ENCODE measurements at regions not wholly inside any gene's neighbourhood (a gene's known extent, or its start where the extent isn't known, plus 50 kb on each side); places are given as distances from the start of the nearest gene placed in this dataset.

- CTCF ChIA-PET: no interaction called here
- POLR2A ChIA-PET: no interaction called here
- TF ChIP-seq LEF1 (IDR thresholded peaks at IDR 0.05; ENCODE audit: borderline replicate concordance) (no peak), ELF4 (IDR thresholded peaks at IDR 0.05) (no peak), SUZ12 (IDR thresholded peaks at IDR 0.05) (no peak), FOXA1 (IDR thresholded peaks at IDR 0.05) (no peak), CTBP1 (IDR thresholded peaks at IDR 0.05; ENCODE audit: borderline replicate concordance) (no peak), L3MBTL2 (conservative IDR thresholded peaks at IDR 0.05) (no peak), TARDBP (IDR thresholded peaks at IDR 0.05) (no peak)
- no peak for DNase-seq (ENCODE audit: extremely low spot score)
Measured at GRCh38 chr12:46958053-46958452, 121.4 kb upstream of the PCED1B start.

- DNase-seq (ENCODE audit: extremely low spot score): no peak
- CTCF ChIA-PET: no interaction called here
- TF ChIP-seq TARDBP (IDR thresholded peaks at IDR 0.05): no peak
- no peak for TF ChIP-seq ZNF384 (IDR thresholded peaks at IDR 0.05)
- TF ChIP-seq FOXA1 (IDR thresholded peaks at IDR 0.05): no peak
- TF ChIP-seq LEF1 (IDR thresholded peaks at IDR 0.05; ENCODE audit: borderline replicate concordance): no peak
- TF ChIP-seq ARNT (IDR thresholded peaks at IDR 0.05): no peak
- no peak for TF ChIP-seq SUZ12 (IDR thresholded peaks at IDR 0.05)
- no peak for TF ChIP-seq NFRKB (IDR thresholded peaks at IDR 0.05)
- TF ChIP-seq HDGF (IDR thresholded peaks at IDR 0.05; ENCODE audit: borderline replicate concordance): no peak
- no peak for TF ChIP-seq PKNOX1 (IDR thresholded peaks at IDR 0.05)
- POLR2A ChIA-PET: no interaction called here
Measured at GRCh38 chr12:46958599-46959290, 120.7 kb upstream of the PCED1B start.

- CTCF ChIA-PET: no interaction called here
Measured at GRCh38 chr12:46959502-46959901, 119.9 kb upstream of the PCED1B start.

GRCh38 chr12:46960681-46961080, 118.7 kb upstream of the PCED1B start:
- no peak for TF ChIP-seq LEF1 (IDR thresholded peaks at IDR 0.05; ENCODE audit: borderline replicate concordance)
- no peak for TF ChIP-seq PKNOX1 (IDR thresholded peaks at IDR 0.05)
- TF ChIP-seq FOXK2 (IDR thresholded peaks at IDR 0.05): no peak
- no peak for TF ChIP-seq HDGF (IDR thresholded peaks at IDR 0.05; ENCODE audit: borderline replicate concordance)
- TF ChIP-seq FOXA1 (IDR thresholded peaks at IDR 0.05): no peak
- no peak for TF ChIP-seq ARNT (IDR thresholded peaks at IDR 0.05)
- TF ChIP-seq FOXM1 (IDR thresholded peaks at IDR 0.05; ENCODE audit: borderline replicate concordance): no peak
- no peak for TF ChIP-seq SP1 (IDR thresholded peaks at IDR 0.05)
- no peak for TF ChIP-seq TARDBP (IDR thresholded peaks at IDR 0.05)
- no peak for DNase-seq (ENCODE audit: extremely low spot score)
- ChIA-PET POLR2A (no interaction called here), CTCF (no interaction called here)

More at GRCh38 chr12:46959502-46959901, 119.9 kb upstream of the PCED1B start:
- POLR2A ChIA-PET: no interaction called here
- TF ChIP-seq FOXA1 (IDR thresholded peaks at IDR 0.05) (no peak), FOXM1 (IDR thresholded peaks at IDR 0.05; ENCODE audit: borderline replicate concordance) (no peak), ELF4 (IDR thresholded peaks at IDR 0.05) (no peak), CTBP1 (IDR thresholded peaks at IDR 0.05; ENCODE audit: borderline replicate concordance) (no peak), SUZ12 (IDR thresholded peaks at IDR 0.05) (no peak), ZNF384 (IDR thresholded peaks at IDR 0.05) (no peak), HDGF (IDR thresholded peaks at IDR 0.05; ENCODE audit: borderline replicate concordance) (no peak), FOXK2 (IDR thresholded peaks at IDR 0.05) (no peak), SP1 (IDR thresholded peaks at IDR 0.05) (no peak), ARNT (IDR thresholded peaks at IDR 0.05) (no peak), BHLHE40 (IDR thresholded peaks at IDR 0.05; ENCODE audit: borderline replicate concordance) (no peak), NFRKB (IDR thresholded peaks at IDR 0.05) (no peak), LEF1 (IDR thresholded peaks at IDR 0.05; ENCODE audit: borderline replicate concordance) (no peak), PKNOX1 (IDR thresholded peaks at IDR 0.05) (no peak)
- DNase-seq (ENCODE audit: extremely low spot score): no peak

GRCh38 chr12:46963191-46963590, 116.2 kb upstream of the PCED1B start:
- CTCF ChIA-PET: no interaction called here
- no peak for TF ChIP-seq ELF4 (IDR thresholded peaks at IDR 0.05)
- POLR2A ChIA-PET: no interaction called here
- DNase-seq (ENCODE audit: extremely low spot score): no peak

GRCh38 chr12:46963977-46964971, 115.1 kb upstream of the PCED1B start:
- POLR2A ChIA-PET: no interaction called here
- no peak for TF ChIP-seq LEF1 (IDR thresholded peaks at IDR 0.05; ENCODE audit: borderline replicate concordance)
- no peak for TF ChIP-seq SUZ12 (IDR thresholded peaks at IDR 0.05)
- no peak for TF ChIP-seq PKNOX1 (IDR thresholded peaks at IDR 0.05)
- no peak for TF ChIP-seq SP1 (IDR thresholded peaks at IDR 0.05)
- no peak for TF ChIP-seq NFRKB (IDR thresholded peaks at IDR 0.05)
- no peak for TF ChIP-seq HDGF (IDR thresholded peaks at IDR 0.05; ENCODE audit: borderline replicate concordance)
- TF ChIP-seq BHLHE40 (IDR thresholded peaks at IDR 0.05; ENCODE audit: borderline replicate concordance): no peak
- DNase-seq (ENCODE audit: extremely low spot score): no peak
- CTCF ChIA-PET: no interaction called here

All from HEK293T (cell line).